ENCODE measurements at regions not wholly inside any gene's neighbourhood (a gene's known extent, or its start where the extent isn't known, plus 50 kb on each side); places are given as distances from the start of the nearest gene placed in this dataset.
A peak's percentile ranks its signal among the peaks of the same experiment; 100 is the strongest.

- FAIRE-seq (no peak), DNase-seq (ENCODE audit: low spot score) (no peak), ATAC-seq (no peak)
- Histone ChIP-seq H3K27me3 (ENCODE audit: control insufficient read depth in 1 of 2, insufficient read depth in 2 of 2, low read length in 2 of 2) (no peaks in the 10 kb centered on the region), H3K4me3 (replicated peaks in 1 of 3; ENCODE audit: insufficient read depth in 1 of 3, low read depth in 2 of 3, low read length in 3 of 3) (no peak overlapping the region), H3K27ac (ENCODE audit: extremely low read length, insufficient read depth, low read length) (no peak overlapping the region), H3K79me2 (ENCODE audit: insufficient read depth, low read length) (no peaks in the 10 kb centered on the region), H2AFZ (ENCODE audit: low read length) (no peak overlapping the region), H3K36me3 (replicated peaks in 1 of 2; ENCODE audit: control insufficient read depth in 1 of 2, insufficient read depth in 2 of 2, low read length in 2 of 2) (no peaks in the 10 kb centered on the region), H3K9me3 (ENCODE audit: low read length) (peaks cover 66% of the 10 kb centered on the region), H3K4me2 (ENCODE audit: low read depth, low read length) (no peak overlapping the region), H4K20me1 (ENCODE audit: insufficient read depth, low read length) (no peaks in the 10 kb centered on the region), H3K4me1 (ENCODE audit: insufficient read depth, low read length) (no peaks in the 10 kb centered on the region), H3K9ac (ENCODE audit: insufficient read depth, low read depth, low read length) (no peak overlapping the region)
- no peak for TF ChIP-seq CENPBD1 (CRISPR knock-in tag; IDR thresholded peaks at IDR 0.05; ENCODE audit: borderline replicate concordance, low read depth)
- TF ChIP-seq SNAPC5 (CRISPR knock-in tag; IDR thresholded peaks at IDR 0.05; ENCODE audit: borderline replicate concordance), result no peak
- peak; percentile 46 to 73 for TF ChIP-seq MAFK (conservative IDR thresholded peaks at IDR 0.05 in 1 of 2, IDR thresholded peaks at IDR 0.05 in 1 of 2; ENCODE audit: low read length in 2 of 2)
- peak; percentile 53; the same call in 1 of the 2 replicates for TF ChIP-seq MAFF (IDR thresholded peaks at IDR 0.05; ENCODE audit: low read depth, low read length)
- ChIA-PET POLR2A (no interaction called here), CTCF (ENCODE audit: low intra/inter-chr PET ratio, low total read pairs) (no interaction called here)
- no TSS peak for BruUV-seq (replicated peaks)
- in situ Hi-C loops (cut with HindIII; ENCODE audit: extremely low pct_ligation_motif_present, low pct_unique_long_range_greater_than_20kb), result no loop called here
- intact Hi-C loops (cut with micrococcal nuclease; ENCODE audit: unreplicated experiment), result no loop called here
- WGBS (ENCODE audit: low lambda C conversion rate), result 36% methylated on average over 1 of the region's 1 CpG
These were observed 570.6 kb downstream of the PCDH17 start for GRCh38 chr13:58202099-58202498.

GRCh38 chr13:58207501-58207900 is 576.0 kb downstream of the PCDH17 start:
- H3K27ac ChIP-seq (ENCODE audit: extremely low read length, insufficient read depth, low read length), result no peak overlapping the region
- H3K36me3 ChIP-seq (replicated peaks in 1 of 2; ENCODE audit: control insufficient read depth in 1 of 2, insufficient read depth in 2 of 2, low read length in 2 of 2), result no peaks in the 10 kb centered on the region
- H3K4me1 ChIP-seq (ENCODE audit: insufficient read depth, low read length), result no peaks in the 10 kb centered on the region
- DNase-seq (ENCODE audit: low spot score) (no peak), FAIRE-seq (no peak), ATAC-seq (no peak)
- ChIA-PET CTCF (ENCODE audit: low intra/inter-chr PET ratio, low total read pairs) (no interaction called here), POLR2A (no interaction called here)
- H3K27me3 ChIP-seq (ENCODE audit: control insufficient read depth in 1 of 2, insufficient read depth in 2 of 2, low read length in 2 of 2), result no peaks in the 10 kb centered on the region
- no peaks in the 10 kb centered on the region for H4K20me1 ChIP-seq (ENCODE audit: insufficient read depth, low read length)
- peaks cover 56% of the 10 kb centered on the region for H3K9me3 ChIP-seq (ENCODE audit: low read length)
- TF ChIP-seq NKX3-1 (CRISPR knock-in tag; IDR thresholded peaks at IDR 0.05) (no peak), ZNF350 (CRISPR knock-in tag; IDR thresholded peaks at IDR 0.05; ENCODE audit: borderline replicate concordance, low read depth) (no peak)
- no TSS peak for BruUV-seq (replicated peaks)
- no peak overlapping the region for H3K4me2 ChIP-seq (ENCODE audit: low read depth, low read length)
- in situ Hi-C loops (cut with HindIII; ENCODE audit: extremely low pct_ligation_motif_present, low pct_unique_long_range_greater_than_20kb) (no loop called here), intact Hi-C loops (cut with micrococcal nuclease; ENCODE audit: unreplicated experiment) (no loop called here)
- no peak overlapping the region for H2AFZ ChIP-seq (ENCODE audit: low read length)
- no peak overlapping the region for H3K4me3 ChIP-seq (replicated peaks in 1 of 3; ENCODE audit: insufficient read depth in 1 of 3, low read depth in 2 of 3, low read length in 3 of 3)
- WGBS (ENCODE audit: low lambda C conversion rate), result under 1% methylated on average over 4 of the region's 4 CpGs
- no peaks in the 10 kb centered on the region for H3K79me2 ChIP-seq (ENCODE audit: insufficient read depth, low read length)
- H3K9ac ChIP-seq (ENCODE audit: insufficient read depth, low read depth, low read length), result no peak overlapping the region

All from HepG2 (cell line).